GM18858 (cell line): ENCODE measurements at regions not wholly inside any gene's neighbourhood (a gene's known extent, or its start where the extent isn't known, plus 50 kb on each side); places are given as distances from the start of the nearest gene placed in this dataset.

Source experiments
- ATAC-seq: cut with Tn5 transposase; IDR thresholded peaks from one replicate; pipeline ENCODE4 v1.9.1; 2021; ENCODE audit not compliant: unreplicated experiment

DNA sequence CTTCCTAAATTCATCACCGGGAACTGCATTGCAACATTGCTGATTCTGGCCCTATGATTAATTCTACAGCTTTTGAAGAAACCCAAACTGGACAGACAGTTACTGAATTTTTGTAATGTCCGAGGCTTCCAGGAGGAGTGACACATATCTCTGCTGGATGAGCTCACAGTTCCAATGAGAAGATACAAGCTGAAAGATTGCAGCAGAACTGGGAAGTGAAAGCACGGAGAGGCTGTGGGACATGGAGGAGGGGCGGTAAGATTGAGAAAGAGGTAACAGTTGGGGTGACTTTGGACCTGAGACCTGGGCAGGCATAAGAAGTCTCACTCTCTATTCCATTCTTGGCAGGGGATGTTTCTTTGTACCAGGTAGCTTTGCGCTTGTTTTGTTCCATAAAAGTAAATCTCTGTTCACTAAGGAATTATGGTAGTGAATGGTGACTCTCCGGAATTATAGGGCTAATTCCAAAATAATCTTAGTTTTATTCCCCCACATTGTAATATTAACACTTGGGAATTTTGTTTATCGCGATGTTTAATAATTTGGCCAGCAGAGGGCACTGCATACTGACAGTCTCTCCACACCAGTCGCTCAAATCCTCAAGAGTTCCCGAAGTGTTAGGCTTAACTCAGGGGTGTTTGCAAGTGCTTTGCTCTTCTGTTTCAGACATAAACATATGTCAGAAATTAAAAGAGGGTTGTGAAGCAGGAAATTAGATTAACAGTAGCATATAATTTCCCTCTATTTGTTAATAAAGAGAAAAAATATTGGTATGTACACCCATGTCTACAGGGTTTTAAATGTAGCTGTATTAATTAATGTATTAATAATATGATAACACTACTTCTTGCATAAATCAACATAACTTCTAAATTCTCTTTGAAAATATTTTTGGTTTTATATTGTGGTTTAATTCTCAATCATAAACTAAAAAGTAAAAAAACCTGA, 201.4 kb downstream of the SOCS6 start:
- no peak for ATAC-seq

- no peak for ATAC-seq
These were observed 200.7 kb downstream of the SOCS6 start for GRCh38 chr18:70489571-70489970.

- no peak for ATAC-seq
These were observed 181.1 kb downstream of the SOCS6 start for GRCh38 chr18:70469916-70470315.

GRCh38 chr18:70468861-70469547, 180.2 kb downstream of the SOCS6 start:
- no peak for ATAC-seq

GRCh38 chr18:70464343-70465114, 175.7 kb downstream of the SOCS6 start:
- no peak for ATAC-seq

GRCh38 chr18:70463085-70463484, 174.2 kb downstream of the SOCS6 start:
- ATAC-seq = no peak

DNA sequence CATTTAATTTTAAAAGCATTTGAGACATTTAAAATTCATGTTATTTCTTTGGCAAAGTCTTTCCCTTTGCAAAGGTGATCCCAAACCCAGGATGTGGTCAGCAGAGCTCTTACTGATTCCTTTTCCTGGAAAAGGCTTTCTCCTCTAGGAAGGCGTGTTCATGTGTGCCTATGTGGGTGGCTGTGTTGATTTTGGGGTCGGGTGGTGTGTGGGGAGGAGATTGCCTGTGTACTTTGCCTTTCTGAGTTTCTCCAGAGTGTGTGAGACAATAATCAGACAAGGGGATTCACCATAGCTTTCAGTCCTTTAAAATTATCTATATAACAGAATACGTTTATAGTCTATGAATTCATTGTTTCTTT, 173.2 kb downstream of the SOCS6 start:
- no peak for ATAC-seq

DNA sequence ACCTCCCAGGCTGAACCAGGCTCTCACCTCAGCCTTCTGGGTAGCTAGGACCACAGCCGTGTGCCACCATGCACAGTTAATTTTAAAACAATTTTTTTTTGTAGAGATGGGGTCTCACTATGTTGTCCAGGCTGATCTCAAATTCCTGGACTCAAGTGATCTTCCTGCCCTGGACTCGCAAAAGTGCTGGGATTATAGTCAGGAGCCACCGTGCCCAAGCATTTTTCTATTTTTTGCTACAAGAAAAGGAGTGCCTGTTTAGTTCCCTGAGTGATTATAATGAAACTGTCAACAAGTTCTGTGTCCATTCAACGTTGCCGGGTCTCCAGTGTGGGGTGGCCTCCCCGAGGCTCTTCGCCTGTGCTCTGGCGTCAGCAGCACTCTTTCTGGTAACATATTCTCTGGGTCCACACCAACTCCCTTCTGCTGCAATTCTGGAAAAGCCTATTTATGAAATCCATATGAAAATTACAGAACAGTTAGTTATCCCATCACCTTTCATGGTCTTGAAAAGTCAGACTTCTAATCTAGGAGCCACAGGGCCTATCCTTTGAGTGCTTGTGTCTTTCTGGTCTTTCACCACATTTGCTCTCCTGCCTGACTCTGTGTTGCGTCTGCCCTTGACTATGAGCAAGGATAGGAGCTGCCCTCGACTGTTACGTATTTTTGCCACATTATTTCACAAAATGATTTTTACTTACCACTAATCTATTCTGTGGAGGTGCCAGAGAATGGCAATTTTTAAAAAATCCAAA, 172.7 kb downstream of the SOCS6 start:
- no peak for ATAC-seq

DNA sequence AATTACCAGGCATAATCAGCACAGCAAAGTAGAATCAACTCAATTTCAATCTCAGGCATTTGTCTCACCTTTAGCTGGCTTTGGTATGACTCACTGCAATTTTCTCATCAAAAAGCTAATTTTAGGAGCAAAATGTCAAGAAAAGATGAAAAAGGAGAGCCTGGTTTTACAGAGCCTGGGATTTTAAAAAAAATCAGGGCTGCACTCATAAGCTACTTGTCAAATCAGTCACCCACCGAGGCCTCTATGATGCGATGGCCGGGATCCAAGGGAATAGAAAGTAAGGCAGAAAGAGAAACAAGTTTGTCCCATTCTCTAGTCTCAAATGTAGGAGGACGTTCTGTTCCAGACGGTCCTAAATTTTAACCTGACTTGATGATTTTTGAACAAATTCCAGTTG, 170.9 kb downstream of the SOCS6 start:
- no peak for ATAC-seq

- ATAC-seq = no peak
These were observed 170.4 kb downstream of the SOCS6 start for GRCh38 chr18:70459251-70459650.

DNA sequence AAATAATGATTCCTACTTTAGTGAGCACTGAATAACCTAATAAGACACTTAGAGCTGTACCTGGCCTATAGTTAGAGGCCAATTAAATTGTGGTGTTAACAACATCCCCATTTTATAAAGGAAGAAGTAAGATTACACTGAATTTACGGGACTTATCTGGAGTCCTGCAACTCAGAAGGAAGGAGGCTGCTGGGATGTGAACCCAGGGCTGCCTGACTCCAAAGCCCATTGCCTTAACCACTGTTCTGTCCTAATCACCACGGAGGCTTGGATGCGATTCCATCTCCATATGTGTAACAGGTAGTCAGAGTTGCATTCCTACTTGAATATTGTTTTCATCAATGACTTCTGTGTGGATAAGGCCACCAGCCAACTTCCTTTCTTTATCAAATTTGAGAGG, 168.9 kb downstream of the SOCS6 start:
- ATAC-seq = no peak

DNA sequence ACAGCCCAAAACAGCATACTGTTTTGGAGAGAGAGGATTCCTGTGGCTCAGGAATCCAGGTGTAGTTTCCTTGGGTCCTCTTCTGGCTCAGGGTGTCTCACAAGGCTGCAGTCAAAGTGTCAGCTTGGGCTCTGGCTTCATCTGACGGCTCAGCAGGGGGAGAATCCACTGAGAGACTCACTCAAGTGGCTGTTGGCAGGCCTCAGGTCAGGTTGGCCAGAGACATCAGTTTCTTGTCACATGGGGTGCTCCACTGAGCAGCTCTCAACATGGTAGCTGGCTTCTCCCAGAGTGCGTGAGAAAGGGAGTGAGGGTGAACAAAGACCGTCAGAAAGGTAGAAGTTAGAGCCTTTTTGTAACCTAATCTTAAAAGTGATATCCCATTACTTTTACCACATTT, 168.4 kb downstream of the SOCS6 start:
- ATAC-seq = no peak

- ATAC-seq = no peak
These were observed 167.5 kb downstream of the SOCS6 start for GRCh38 chr18:70456376-70456775.

DNA sequence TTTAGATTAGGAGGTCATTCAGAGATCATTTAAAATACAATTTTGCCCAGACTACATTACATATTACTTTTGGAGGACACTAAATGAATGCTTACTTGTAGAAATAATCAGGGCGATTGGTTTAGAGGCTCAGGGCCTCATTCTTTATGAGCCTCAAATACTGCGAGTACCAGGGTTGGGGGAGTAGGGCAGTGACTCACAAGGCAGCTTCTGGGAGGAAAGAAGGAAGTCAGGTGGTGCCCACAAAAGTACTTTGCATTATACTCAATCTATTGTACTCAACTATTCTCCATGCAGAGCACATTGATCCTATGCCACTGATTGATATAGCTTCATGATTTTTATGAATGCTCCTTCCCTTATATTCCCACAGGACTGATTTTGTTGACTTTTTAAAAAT, 166.9 kb downstream of the SOCS6 start:
- no peak for ATAC-seq

- ATAC-seq = peak; percentile 73
These were observed 166.0 kb downstream of the SOCS6 start for GRCh38 chr18:70454704-70455322.

GRCh38 chr18:70453058-70453775, 164.4 kb downstream of the SOCS6 start:
- ATAC-seq = no peak

- no peak for ATAC-seq
These were observed 163.7 kb downstream of the SOCS6 start for GRCh38 chr18:70452501-70452900.

GRCh38 chr18:70450426-70451253, 161.8 kb downstream of the SOCS6 start:
- no peak for ATAC-seq

- ATAC-seq = no peak
These were observed 159.7 kb downstream of the SOCS6 start for GRCh38 chr18:70448588-70448987.
